NCI-H2227 (cell line): ENCODE measurements at regions not wholly inside any gene's neighbourhood (a gene's known extent, or its start where the extent isn't known, plus 50 kb on each side); places are given as distances from the start of the nearest gene placed in this dataset.

ENCODE experiments used
- DNase-seq: peaks from one replicate; lab custom pipeline; 2025; ENCODE audit not compliant: unreplicated experiment; lab: John Stamatoyannopoulos, UW

DNA sequence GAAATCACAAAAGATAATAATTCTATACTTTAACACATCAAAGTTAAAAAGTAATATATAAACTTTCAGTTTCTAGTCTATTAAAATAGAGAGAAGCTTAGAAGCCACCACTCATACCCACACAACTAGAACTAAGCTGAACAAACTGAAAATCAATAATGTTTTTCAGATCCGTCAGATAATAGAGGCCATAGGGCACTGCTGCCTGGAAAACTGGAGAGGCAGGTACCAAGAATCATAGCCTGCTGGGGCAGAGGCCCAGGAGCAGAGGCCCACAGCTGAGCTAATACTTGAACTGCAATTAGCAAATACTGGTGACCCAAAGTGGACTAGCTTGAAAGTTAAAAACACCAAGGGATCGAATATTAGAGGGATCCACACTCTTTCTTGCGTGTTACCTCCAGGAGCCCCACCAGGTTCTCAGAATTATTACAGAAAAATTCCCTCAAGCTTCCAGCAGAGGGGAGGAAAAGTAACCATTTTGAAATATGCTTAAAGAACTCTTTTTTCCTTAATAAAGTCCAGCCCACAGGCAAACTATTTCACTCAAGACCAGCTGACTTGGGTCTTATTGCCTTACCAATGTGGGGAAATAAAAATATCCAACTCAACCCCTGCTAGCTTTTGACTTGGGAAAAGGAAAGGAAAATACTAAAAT, 774.1 kb upstream of the IGFBP3 start:
- DNase-seq = no peak

DNA sequence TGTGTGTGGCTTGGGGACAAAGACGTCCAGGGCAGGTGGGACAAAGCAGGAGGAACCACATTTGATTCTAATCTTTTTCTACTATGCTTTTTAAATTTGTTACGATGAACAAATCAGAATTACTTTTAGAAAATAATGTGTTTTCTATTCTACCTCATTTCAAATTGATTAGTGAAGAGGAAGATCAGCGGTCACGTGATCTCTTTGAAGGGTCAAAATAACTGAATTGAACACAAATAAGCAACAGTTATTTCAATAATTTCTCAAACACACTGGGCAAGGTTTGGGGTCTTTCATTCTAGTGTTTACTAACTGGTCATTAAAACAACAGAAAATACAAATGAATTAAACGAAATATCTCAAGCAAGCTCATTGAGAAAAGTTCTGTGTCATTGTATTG, 773.0 kb upstream of the IGFBP3 start:
- DNase-seq = no peak

DNA sequence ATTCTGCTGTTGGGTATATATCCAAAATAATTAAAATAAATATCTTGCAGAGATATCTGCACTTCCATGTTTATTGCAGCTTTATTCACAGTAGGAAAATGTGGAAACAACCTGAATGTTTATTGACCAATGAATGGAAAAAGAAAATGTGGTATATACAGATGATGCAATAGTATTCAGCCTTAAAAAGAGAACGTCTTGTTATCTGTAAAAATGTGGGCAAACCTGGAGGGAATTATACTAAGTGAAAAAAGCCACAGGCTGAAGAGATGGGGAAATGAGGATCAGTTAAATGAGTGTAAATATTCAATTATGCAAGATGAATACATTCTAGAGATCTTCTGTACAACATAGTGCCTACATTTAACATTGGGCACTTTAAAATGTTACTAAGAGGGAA, 766.1 kb upstream of the IGFBP3 start:
- DNase-seq = no peak

DNA sequence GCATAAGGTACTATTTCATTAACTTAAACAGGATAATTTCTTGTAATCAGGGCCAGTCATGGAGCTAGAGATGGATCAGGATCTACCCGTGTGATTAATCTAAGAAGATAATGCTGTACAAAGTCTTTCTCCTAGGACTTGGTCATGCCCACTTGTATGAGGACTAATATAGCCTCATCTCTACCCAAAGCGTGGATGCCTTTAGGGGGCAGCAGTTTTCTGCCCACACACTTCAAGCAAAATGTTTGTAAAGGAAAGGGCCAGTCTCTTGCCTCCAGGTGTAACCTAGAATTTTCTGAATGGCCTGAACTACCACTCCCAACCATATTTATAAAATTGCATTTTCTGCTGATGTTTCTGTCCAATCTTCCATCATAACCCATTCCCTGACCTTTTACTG, 764.0 kb upstream of the IGFBP3 start:
- DNase-seq = no peak

DNA sequence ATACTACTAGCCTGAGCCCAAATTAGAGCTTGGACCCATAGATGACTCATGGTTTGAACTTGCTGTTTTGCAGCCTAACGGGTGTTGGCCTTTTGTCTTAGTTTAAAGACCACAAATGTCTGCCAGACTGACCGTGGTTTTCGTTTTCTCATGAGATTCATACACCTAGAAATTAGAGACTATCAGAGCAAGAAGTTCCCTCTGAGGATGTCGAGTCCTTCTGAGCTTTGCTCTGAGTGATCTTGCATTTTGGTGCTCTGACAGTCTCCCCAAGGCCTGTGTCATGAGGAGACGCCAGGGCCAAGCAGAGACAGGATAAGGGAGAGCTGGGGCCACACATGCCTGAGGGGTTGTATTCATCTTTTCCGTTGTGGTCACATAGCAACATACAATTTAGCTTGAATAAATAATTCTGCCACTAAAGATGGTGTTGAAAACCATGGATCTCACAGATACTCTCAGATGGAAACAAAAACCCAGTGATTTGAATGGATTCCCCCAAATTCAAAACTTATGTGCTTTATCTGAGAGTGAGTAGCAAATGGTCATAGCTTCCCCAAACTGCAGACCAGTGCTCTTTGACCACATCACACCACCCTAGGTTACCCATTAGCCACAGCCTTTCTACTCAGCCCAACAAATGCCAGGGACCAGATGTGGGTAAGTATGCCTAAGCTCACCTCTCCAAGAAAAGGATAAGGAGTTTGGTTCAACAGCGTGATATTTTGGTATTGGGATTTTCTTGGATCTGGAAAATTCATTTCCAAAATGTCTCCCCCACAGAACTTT, 762.0 kb upstream of the IGFBP3 start:
- no peak for DNase-seq

DNA sequence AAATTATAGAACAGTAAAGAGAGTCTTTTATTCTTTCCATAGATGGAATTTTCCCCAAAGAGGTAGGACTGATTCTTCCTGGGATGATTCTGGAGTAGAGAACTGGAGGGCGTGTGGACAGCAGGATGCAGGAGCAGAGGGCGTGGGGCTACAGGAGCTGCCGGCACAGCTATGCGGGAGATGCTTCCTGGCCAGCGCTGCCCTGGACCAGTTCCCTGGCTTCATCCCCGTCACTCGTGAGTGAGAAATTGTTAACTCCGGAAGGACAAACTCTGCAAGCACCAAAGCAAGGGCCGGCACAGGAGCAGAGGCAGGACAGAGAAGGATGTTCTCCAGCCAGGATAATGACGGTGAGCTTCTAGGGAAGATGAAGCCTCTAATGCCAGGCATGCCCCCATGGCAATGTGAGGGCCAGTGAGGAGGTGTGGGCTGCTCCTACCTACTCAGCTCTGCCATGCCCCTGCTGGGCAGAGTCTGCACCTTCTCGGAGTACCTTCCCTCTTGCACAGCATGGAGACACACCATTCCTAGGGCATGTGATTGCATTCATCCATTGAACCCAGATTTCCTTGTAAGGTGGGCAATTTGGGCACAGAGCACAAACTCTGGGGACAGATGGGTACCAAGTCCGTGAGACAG, 760.9 kb upstream of the IGFBP3 start:
- DNase-seq = no peak

DNA sequence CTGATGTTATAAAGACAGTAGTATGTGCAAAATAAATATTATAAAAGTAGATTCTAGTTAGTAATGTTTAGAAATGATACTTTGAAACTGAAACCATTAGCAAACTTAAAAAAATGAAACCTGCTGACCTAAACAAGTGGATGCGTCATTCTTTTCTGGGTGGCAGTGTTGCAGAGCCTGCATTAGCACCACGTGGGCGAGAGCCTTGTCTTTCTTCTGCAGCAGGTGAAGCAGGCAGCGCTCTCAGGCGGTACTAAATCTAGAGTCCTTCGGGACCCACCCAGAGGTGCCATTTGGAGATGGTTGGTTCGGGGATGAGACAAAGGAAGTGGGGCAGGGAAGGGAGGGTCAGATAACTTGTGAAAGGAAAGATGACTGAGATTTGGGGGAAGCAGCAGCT, 759.1 kb upstream of the IGFBP3 start:
- no peak for DNase-seq

DNA sequence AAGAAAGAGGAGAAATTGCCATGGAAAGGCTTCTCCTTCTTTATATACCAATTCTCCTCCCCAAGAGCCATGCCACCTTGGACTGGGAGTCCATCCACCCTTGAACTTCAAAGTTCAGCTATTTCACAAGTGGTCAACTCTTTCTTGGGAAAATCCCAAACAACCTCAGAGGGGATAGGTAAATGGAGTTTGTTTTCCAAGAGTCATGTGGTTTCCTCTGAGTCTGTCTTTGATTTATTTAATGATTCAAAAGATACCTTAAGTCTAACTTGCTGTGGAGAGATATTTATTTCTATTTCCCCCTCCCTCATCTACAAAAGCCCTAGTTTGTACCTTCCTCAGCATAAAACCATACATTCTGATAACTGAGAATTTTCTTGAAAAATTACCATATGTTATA, 758.6 kb upstream of the IGFBP3 start:
- no peak for DNase-seq

DNA sequence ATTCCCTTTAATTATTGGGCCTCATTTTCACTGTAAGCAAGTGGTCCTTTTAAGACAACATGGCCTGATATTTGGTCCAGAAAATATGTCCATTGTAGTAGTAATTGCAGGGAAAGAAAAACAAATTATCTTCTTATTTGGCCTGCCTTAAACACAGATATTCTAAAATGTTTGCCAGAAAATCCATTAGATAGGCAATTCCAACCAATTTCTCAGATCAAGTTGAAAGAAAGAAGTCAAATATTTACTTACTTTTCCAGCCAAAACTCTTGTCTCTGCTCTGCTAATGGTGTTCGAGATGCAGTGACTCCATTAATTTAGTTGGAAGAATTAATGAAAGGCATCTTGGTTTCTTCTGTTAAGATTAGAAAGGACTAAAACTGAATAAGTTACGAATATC, 757.3 kb upstream of the IGFBP3 start:
- DNase-seq = no peak

DNA sequence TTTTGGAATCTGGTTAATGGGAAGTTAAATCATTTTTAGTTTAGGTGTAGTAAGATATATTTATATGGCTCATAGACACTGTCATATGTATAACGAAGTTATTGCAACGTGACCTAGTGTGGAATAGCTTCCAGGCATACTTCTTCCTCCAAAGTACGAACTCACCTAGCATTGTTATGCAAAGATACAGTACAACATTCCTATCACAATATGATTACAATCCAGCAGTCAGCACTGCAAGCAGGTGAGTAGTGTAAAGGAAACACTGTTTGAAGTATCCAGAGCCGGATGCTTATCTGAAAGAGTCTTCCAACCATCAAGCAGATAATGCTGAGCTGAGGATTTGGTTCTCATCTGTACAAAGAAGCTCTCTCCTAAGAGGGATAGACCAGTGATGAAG, 754.4 kb upstream of the IGFBP3 start:
- DNase-seq = no peak

DNA sequence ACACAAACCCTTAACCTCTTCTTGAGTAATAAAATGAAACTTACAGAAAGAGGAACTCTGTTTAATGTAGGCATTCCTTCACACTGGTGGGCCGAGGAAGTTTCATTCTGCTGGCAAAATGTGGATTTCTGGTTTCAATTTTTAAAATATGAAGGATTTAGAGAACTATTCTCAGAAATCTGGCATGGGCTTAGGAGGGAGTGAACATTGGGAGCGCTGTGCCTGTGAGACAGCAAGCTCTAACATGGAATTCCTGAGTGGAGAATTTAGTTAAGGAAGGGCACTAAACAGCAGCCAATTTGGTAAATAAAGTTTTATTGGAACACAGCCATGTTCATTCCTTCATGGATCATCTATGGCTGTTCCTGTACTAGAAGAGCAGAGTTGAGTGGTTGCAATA, 751.8 kb upstream of the IGFBP3 start:
- no peak for DNase-seq

DNA sequence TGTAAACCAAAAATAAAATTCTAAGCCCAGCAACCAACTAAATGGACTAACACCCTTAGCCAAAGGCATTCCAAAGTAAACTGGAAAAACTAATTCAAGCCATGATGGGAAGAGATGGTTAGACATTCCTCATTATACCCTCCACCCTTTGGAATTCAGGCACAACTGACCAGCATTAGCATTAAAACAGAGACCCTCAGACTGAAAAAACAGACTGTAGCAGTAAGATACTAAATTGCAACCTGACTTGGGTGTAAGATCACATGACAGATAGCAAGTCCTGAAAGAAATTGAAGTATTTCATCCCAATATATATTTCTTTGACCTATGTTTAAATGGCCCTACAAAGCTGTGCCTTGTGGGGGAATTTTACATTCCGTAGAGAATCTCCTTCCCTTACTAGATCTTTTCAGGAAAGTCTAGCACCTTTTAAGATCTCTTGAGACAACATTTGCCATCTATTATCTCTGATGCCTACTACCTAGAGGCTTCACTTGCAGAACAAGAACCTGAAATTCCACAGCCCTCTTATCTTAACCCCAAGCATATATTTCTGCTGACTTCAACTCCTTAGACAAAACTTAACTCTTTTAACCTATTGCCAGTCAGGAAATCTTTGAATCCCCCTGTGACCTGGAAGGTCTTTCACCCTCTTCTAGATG, 750.2 kb upstream of the IGFBP3 start:
- DNase-seq = no peak

DNA sequence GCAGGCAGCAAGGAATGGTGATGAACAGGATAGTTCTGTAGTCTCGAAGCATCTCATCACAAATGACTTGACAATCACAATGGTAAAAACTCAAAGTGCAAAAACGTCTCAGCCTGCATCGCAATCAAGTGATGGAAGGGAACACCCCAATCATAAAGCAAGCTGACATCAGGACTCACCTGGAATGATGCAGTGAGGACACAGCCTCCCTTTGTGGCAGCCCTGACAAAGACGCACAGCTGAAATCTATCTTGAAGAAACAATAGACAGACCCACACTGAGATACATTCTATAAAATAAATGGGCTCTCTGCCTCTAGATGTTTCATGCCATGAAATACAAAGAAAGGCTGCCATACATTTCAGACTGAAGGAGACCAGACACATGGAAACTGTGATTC, 748.0 kb upstream of the IGFBP3 start:
- no peak for DNase-seq

DNA sequence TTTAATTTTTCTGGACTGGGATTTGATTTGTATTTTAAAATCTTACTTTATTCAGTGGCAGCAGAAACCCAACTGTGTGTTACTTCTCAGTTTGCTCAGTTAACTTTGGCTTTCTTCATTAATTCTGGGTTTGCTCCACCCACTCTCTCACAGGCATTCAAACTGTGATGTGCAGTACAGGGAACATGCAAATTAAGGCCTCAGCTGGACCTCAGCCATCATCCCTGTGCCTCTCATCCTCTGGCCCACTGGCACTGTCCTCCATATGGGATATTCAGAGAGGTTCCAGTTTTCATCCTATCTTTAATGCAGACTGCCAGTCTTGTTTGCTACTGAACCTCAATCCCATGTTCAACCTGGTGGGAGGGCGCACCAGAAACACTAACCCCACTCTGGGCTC, 743.4 kb upstream of the IGFBP3 start:
- DNase-seq = no peak

DNA sequence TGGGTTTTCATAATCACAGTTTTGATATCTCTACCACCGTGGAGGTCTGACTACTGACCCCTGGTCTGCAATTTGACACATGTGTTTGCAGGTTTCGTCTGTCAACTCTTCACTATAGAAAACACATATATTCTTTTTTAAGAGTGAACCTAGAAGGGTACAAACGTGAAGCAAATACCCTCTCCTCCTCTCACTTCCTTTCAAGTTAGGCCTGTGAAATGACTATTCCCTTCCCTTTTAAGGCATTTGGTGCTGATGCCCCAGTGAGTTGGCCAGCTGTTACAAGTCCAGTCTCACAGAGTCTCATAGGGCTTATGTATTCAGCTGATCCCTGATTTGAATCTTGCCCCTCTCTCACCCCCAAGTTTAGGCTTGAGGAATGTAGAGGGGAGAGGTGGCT, 742.0 kb upstream of the IGFBP3 start:
- DNase-seq = no peak

DNA sequence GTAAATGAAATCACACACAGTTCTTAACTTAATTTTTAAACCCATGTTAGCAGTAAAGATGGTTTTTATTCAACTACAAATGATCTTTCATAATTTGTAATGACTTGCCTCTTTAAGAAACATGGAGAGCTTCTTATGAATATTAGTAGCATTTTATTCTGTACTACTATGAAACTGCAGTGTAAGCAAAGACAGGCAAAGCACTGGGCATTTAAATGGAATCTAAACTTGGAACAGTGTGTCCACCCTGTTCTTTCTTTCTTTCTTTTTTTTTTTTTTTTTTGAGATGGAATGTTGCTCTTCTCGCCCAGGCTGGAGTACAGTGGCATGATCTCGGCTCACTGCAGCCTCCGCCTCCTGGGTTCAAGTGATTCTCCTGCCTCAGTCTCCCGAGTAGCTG, 740.4 kb upstream of the IGFBP3 start:
- DNase-seq = no peak

DNA sequence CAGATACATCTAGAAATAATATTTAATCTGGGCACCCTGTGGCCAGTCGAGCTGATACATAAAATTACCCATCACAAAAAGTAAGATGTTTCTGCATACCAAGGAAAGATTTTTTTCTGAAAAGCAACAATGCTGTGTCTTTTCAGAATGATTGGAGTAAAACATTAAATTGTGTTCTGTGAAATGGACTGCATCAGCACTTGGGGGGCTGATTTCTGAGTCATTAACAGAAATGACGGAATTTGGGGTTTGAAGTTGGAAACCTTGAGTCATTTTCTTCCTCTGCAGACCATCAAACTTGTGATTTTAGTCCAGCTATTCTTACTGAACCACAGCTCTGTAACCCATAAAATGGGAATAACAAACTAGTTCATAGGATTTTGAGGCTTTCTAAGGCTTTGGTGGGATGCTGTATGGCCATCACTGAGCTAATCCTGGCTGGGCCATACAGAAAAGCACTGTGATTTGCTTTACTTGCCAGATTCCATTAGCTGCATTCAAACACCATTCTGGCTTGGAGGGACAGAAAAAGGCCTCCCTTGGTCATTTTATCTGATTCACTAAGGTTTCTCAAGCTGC, 739.4 kb upstream of the IGFBP3 start:
- DNase-seq = no peak

DNA sequence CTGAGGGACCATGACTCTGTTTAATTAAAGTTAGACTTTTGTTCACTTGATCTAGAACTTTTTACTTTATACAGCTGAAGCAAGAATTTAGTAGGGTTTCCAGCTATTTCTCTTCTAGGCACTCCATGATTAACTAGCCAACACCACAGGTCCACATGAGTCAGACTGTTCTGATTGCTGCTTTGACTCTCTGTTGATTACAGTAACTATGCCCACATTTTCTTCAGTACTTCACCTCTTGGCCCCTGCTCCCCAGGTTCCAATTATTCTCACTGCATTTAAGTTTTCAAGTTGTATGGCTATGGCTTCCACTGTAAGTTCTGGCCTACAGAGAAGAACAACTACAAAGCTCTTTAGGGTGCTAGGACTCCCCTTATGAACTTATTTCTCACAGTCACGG, 737.2 kb upstream of the IGFBP3 start:
- DNase-seq = no peak

DNA sequence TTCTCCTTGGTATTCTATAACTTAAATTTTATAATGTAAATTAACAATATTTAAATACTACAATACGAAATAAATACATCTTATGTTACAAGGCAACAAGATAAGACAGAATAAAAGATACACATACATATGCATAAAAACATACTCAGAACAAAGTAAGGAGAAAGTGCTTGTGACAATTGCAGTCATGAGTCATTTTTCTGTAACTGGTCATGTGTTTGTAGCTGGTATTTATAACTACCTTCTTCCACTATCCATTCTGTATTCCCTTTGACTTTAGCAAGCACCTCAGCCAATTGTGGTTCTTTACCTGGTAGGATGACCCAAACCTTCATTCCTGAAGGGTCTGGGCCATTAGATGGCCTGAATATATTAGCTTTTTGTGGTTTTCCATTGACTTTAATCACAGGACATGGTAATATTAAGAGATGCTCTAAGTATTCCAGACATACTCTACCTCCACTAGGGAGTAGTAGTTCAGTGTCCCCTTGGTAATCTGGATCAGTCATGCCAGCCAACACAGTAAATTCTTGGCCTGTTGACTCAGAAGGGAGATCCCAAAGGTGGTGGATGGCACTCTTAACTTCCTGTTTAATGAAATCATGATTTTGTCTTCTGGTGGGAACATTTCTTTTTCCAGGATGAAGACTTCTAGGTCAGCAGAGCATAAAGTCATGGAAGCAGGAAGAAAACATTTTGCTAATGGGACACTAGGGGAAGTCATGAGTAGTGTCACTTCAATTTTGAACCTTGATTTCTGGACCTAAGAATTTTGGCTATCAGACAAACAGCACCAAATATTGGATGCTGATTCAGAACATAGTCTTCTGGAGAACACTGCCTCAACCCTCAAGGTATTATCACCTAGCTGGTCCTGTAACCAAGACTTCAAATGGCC, 733.7 kb upstream of the IGFBP3 start:
- no peak for DNase-seq

DNA sequence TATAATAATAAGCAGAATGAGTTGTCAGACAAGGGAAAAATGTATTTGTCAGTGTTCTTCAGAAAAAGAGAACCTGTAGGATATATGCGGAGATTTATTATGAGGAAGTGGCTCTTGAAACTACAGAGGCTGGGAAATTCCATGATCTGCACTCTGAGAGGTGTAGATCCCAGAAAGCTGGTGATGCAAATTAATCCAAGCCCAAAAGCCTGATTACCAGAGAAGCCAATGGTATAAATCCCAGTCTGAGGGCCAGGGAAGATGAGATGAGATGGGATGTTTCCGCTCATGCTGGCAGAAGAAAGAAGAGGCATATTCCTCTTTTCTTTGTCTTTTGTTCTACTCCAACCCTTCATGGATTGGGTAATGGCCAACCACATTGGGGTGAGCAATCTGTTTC, 732.8 kb upstream of the IGFBP3 start:
- no peak for DNase-seq

DNA sequence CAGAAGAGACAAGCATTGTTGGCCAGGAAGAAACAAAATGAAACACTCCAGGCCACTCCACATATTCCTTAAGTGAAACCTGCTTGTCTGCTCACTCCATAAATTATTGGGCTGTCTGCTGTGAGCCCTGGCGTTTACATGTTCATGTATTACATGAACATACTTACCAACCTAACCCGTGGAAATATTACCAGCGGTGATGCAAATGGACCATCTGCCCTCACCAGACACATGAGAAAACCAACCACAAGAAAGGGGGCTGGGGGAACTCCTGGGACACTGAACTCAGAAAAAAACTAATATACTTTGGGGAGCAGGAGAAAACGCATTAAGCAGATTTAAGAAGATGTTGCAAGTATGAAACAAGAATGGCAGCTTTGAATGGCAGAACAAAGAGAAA, 731.2 kb upstream of the IGFBP3 start:
- no peak for DNase-seq
